CD4-positive, CD25-positive, alpha-beta regulatory T cell (primary cell): ENCODE measurements at regions not wholly inside any gene's neighbourhood (a gene's known extent, or its start where the extent isn't known, plus 50 kb on each side); places are given as distances from the start of the nearest gene placed in this dataset.
"Not testable (repeated sequence)": the region's sequence is repeated elsewhere in the genome, so short reads cannot be mapped to it uniquely, and the experiment has no call there.

Source experiments
- ATAC-seq, 2 donors: fragments of 150-1000 bp; cut with Tn5 transposase; one replicate each; pipeline ENCODE4 v1.10.0; 2021; ENCODE audit warnings: low read depth in 2 of 2, moderate number of reproducible peaks in 2 of 2, moderate library complexity in 1 of 2
- DNase-seq, 3 donors: peaks; one replicate each; pipeline versions ENCODE4 v3.0.0 to v3.0.0-alpha.2; 2012 to 2022; ENCODE audit warnings: mixed read lengths in 1 of 3
- H3K27ac ChIP-seq: one replicate; pipeline ENCODE4 v1.7.0; 2013; ENCODE audit warnings: mild to moderate bottlenecking, low read length; ENCODE audit not compliant: insufficient read depth, poor library complexity, severe bottlenecking
- H3K27me3 ChIP-seq: one replicate; pipeline ENCODE4 v1.7.0; 2013; ENCODE audit warnings: low read length; ENCODE audit not compliant: control insufficient read depth, insufficient read depth
- H3K36me3 ChIP-seq: one replicate; pipeline ENCODE4 v1.7.0; 2013; ENCODE audit warnings: mild to moderate bottlenecking, low read length, moderate library complexity; ENCODE audit not compliant: control insufficient read depth, insufficient read depth
- H3K4me1 ChIP-seq: 2 replicates; pipeline ENCODE4 v1.7.0; 2013; ENCODE audit warnings: mild to moderate bottlenecking, low read length; ENCODE audit not compliant: insufficient read depth, control insufficient read depth, poor library complexity, severe bottlenecking
- H3K4me3 ChIP-seq: one replicate; pipeline ENCODE4 v1.7.0; 2013; ENCODE audit warnings: low read depth, mild to moderate bottlenecking, low read length, moderate library complexity
- H3K9me3 ChIP-seq, 2 experiments: 1 replicate in 1 of 2; 2 replicates in 1 of 2; pipeline ENCODE4 v1.7.0; 2013; ENCODE audit warnings: low read length in 2 of 2, mild to moderate bottlenecking in 1 of 2, moderate library complexity in 1 of 2; ENCODE audit not compliant: control insufficient read depth in 2 of 2
- H3K27ac Mint-ChIP-seq, 3 donors: one replicate each; pipeline ENCODE4 v1.8.0; 2020 to 2022; ENCODE audit warnings: mild to moderate bottlenecking in 3 of 3, mixed read lengths in 3 of 3, moderate library complexity in 2 of 3
- H3K27me3 Mint-ChIP-seq: one replicate; pipeline ENCODE4 v1.8.0; 2022; ENCODE audit warnings: mild to moderate bottlenecking, mixed read lengths
- H3K36me3 Mint-ChIP-seq: one replicate; pipeline ENCODE4 v1.8.0; 2020; ENCODE audit warnings: mixed read lengths
- H3K4me1 Mint-ChIP-seq, 4 donors: one replicate each; pipeline ENCODE4 v1.8.0; 2020 to 2022; ENCODE audit warnings: mixed read lengths in 4 of 4, mild to moderate bottlenecking in 1 of 4
- H3K4me3 Mint-ChIP-seq, 4 donors: one replicate each; pipeline ENCODE4 v1.8.0; 2020 to 2022; ENCODE audit warnings: mild to moderate bottlenecking in 4 of 4, mixed read lengths in 4 of 4, moderate library complexity in 3 of 4
- H3K9me3 Mint-ChIP-seq, 7 donors: one replicate each; pipeline ENCODE4 v1.8.0; 2020 to 2022; ENCODE audit warnings: mixed read lengths in 7 of 7, mild to moderate bottlenecking in 3 of 7, moderate library complexity in 2 of 7

DNA sequence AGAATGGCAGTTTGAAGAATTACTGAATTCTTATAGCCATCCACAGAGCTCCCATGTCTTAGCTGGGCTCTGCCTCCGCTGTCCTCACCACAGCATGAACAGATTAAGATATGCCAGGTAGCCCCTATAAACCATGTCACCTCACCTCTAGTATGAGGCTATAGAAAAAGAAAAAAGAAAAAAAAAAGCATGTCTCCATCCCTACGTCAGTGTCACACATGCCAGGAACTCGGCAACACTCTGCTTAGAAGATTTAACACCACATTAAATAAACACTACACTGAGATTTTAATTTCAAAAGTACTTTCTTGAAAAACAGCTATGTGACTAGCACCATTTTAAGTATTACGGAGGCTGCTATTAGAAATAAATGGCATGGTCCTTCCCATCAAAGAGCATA, 149.4 kb downstream of the CAPZA3 start:
- Histone ChIP-seq H3K9me3 (no peaks in the 10 kb centered on the region), H3K27ac (no peak overlapping the region), H3K4me3 (no peak overlapping the region), H3K27me3 (no peaks in the 10 kb centered on the region), H3K36me3 (no peaks in the 10 kb centered on the region), H3K4me1 (no peaks in the 10 kb centered on the region)
- H3K27me3 Mint-ChIP-seq = no peaks in the 10 kb centered on the region
- ATAC-seq (no peak), DNase-seq (no peak)
- peaks cover 0 to 14% (median 3%) of the 10 kb centered on the region in 7 donors for H3K9me3 Mint-ChIP-seq
- H3K4me1 Mint-ChIP-seq = no peaks in the 10 kb centered on the region
- H3K27ac Mint-ChIP-seq = no peak overlapping the region
- H3K36me3 Mint-ChIP-seq = no peaks in the 10 kb centered on the region
- H3K4me3 Mint-ChIP-seq = no peak overlapping the region

DNA sequence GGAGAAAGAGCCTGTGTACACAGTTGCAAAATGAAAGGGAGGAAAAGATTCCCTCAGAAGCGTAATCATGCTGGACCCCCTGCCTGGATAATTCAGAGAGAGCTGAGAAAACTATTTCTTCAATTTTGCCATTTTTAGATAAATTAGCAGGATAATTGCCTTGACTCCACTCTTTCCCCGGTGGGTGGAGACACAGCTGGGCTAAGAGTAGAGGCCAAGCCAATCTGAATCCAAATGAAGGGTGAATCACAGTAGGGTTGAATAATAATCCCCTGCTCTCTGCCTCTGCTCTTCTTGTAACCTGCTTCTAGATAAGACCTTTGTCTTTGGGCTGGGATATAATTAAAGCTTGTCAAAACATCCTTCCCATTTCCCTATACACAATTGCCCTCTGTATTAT, 150.1 kb downstream of the CAPZA3 start:
- no peak overlapping the region for H3K4me3 Mint-ChIP-seq
- no peak for DNase-seq
- ATAC-seq = no peak
- Histone ChIP-seq H3K4me3 (no peak overlapping the region), H3K27me3 (no peaks in the 10 kb centered on the region), H3K36me3 (no peaks in the 10 kb centered on the region), H3K27ac (no peak overlapping the region), H3K4me1 (no peaks in the 10 kb centered on the region), H3K9me3 (no peaks in the 10 kb centered on the region)
- no peaks in the 10 kb centered on the region for H3K36me3 Mint-ChIP-seq
- no peaks in the 10 kb centered on the region for H3K27me3 Mint-ChIP-seq
- no peak overlapping the region for H3K27ac Mint-ChIP-seq
- no peaks in the 10 kb centered on the region for H3K4me1 Mint-ChIP-seq
- peaks cover 0 to 15% (median 3%) of the 10 kb centered on the region in 7 donors for H3K9me3 Mint-ChIP-seq

DNA sequence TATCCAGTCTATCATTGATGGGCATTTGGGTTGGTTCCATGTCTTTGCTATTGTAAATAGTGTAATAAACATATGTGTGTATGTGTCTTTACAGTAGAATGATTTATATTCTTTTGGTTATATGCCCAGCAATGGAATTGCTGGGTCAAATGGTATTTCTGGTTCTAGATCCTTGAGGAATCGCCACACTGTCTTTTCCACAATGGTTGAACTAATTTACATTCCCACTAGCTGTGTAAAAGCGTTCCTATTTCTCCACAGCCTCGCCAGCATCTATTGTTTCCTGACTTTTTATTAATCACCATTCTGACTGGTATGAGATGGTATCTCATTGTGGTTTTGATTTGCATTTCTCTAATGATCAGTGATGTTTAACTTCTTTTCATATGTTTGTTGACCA, 152.7 kb downstream of the CAPZA3 start:
- H3K9me3 ChIP-seq, H3K27ac ChIP-seq, H3K4me3 Mint-ChIP-seq, H3K4me3 ChIP-seq, H3K27ac Mint-ChIP-seq, H3K4me1 ChIP-seq, ATAC-seq, DNase-seq, H3K27me3 Mint-ChIP-seq, H3K36me3 Mint-ChIP-seq, H3K36me3 ChIP-seq, H3K27me3 ChIP-seq, H3K4me1 Mint-ChIP-seq: not testable (repeated sequence)
- peaks cover 0 to 25% (median 3%) of the 10 kb centered on the region in 7 donors for H3K9me3 Mint-ChIP-seq

DNA sequence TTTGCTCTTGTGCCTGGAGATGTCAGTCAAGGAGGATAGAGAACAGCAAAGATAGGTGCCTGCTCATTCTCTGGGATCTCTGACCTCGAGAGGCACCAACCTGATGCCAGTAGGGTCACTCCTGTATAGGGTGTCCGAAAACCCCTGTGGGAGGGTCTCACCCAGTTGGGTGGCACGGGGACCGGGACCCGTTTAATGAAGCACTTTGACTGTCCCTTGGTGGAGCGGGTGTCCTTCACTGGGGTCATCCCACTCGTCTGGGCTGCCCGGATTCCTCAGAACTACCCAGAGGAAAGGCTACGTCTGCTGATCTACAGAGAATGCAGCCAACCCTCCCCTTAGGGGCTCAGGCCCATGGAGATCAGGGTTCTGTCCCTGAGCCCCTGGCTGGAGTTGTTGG, 157.6 kb downstream of the CAPZA3 start:
- Histone ChIP-seq H3K27ac (no peak overlapping the region), H3K4me1 (no peaks in the 10 kb centered on the region), H3K9me3 (no peaks in the 10 kb centered on the region), H3K27me3 (no peaks in the 10 kb centered on the region), H3K36me3 (no peaks in the 10 kb centered on the region), H3K4me3 (no peak overlapping the region)
- Mint-ChIP-seq H3K4me1 (no peaks in the 10 kb centered on the region), H3K27ac (no peak overlapping the region), H3K4me3 (no peak overlapping the region), H3K27me3 (peaks cover 4% of the 10 kb centered on the region), H3K9me3 (peaks cover 0 to 28% (median 4%) of the 10 kb centered on the region in 7 donors), H3K36me3 (no peaks in the 10 kb centered on the region)
- no peak for ATAC-seq
- no peak for DNase-seq

DNA sequence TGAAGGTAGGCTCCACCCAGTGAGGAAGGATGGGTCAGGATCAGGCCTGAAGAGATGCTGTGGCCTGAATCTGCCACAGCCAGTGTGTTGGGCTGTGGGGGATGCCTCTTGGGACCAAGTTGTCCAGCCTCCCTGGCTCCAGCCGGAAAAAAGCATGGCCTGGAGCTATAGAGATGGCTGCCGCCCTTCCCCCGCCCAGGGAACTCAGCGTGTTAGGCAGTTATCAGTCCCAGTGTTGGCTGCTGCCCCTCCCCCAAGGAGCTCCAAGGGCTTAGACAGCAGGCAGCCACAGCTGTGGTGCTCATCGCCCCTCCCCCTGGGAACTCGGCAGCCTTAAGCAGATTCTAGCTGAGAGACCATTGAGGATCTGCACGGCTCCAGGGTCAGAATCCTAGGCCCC, 158.0 kb downstream of the CAPZA3 start:
- DNase-seq (no peak), ATAC-seq (no peak)
- H3K4me3 ChIP-seq = no peak overlapping the region
- Mint-ChIP-seq H3K4me1 (no peaks in the 10 kb centered on the region), H3K4me3 (no peak overlapping the region), H3K27me3 (peaks cover 4% of the 10 kb centered on the region), H3K9me3 (peaks cover 0 to 28% (median 6%) of the 10 kb centered on the region in 7 donors), H3K36me3 (no peaks in the 10 kb centered on the region), H3K27ac (no peak overlapping the region)
- H3K27me3 ChIP-seq = no peaks in the 10 kb centered on the region
- H3K9me3 ChIP-seq = no peaks in the 10 kb centered on the region
- no peaks in the 10 kb centered on the region for H3K36me3 ChIP-seq
- no peak overlapping the region for H3K27ac ChIP-seq
- H3K4me1 ChIP-seq = no peaks in the 10 kb centered on the region

DNA sequence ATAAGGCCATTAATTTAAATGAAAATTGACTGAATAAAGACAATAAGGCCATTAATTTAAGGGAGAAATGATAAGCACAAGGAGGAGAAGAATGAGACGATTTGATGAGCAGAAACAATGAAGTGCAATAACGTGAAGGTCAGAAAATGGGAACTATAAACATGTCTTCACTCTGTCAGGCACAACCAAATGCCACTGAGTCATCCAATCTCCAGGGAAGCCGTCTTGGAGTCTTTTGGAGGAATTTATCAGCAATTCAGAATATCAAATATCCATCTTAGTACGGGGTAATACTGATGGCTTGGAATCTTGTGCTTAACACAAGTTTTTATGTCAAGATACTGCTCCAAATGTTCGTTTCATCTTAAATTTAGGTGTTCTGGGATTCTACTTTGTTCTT, 159.9 kb downstream of the CAPZA3 start:
- Histone ChIP-seq H3K9me3 (no peaks in the 10 kb centered on the region), H3K27me3 (no peaks in the 10 kb centered on the region), H3K4me3 (no peak overlapping the region), H3K4me1 (no peaks in the 10 kb centered on the region), H3K36me3 (no peaks in the 10 kb centered on the region), H3K27ac (no peak overlapping the region)
- ATAC-seq (no peak), DNase-seq (no peak)
- Mint-ChIP-seq H3K27ac (no peak overlapping the region), H3K4me1 (no peaks in the 10 kb centered on the region), H3K27me3 (peaks cover 4% of the 10 kb centered on the region), H3K36me3 (no peaks in the 10 kb centered on the region), H3K9me3 (peaks cover 0 to 17% (median 4%) of the 10 kb centered on the region in 7 donors), H3K4me3 (no peak overlapping the region)

DNA sequence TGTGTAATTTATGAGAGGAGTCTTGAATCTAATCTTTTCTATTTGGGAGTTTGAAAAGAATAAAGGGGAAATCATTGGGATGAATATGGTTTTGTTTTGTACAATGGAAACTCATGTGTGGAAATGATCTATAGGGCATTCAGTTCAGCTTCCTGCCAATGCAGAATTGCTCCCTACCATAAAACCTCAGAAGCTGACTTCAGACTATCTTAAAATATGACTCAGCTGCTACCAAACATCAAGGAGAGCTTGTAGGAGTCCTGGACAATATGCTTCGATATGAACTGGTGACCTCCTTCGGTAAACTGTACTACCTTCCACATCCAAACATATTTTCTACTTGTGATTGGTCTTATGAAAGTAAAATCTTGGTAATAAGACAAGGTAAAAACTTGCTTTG, 160.6 kb downstream of the CAPZA3 start:
- Mint-ChIP-seq H3K27me3 (peaks cover under 1% of the 10 kb centered on the region), H3K9me3 (peaks cover 0 to 11% (median 4%) of the 10 kb centered on the region in 7 donors), H3K27ac (no peak overlapping the region), H3K4me3 (no peak overlapping the region), H3K4me1 (no peaks in the 10 kb centered on the region), H3K36me3 (no peaks in the 10 kb centered on the region)
- no peaks in the 10 kb centered on the region for H3K4me1 ChIP-seq
- no peak for DNase-seq
- H3K9me3 ChIP-seq = no peaks in the 10 kb centered on the region
- no peaks in the 10 kb centered on the region for H3K27me3 ChIP-seq
- ATAC-seq = no peak
- no peaks in the 10 kb centered on the region for H3K36me3 ChIP-seq
- H3K4me3 ChIP-seq = no peak overlapping the region
- H3K27ac ChIP-seq = no peak overlapping the region

DNA sequence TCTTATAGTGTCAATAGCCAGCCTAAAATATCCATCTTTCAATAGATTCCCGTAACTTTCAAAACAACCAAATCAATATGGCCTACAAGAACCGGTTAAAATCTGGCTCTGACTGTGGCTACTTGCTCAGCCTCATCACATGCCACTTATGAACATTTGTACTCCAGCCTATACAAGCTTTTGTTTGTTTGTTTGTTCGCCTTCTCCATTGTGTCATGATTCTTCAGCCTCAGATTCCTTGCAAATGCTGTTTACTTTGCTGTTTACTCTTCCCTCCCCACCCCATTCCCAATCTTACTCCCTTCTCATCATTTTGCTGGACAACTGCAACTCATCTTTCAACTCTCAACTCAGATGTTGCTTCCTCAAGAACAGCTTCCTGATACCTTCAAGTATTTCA, 161.2 kb downstream of the CAPZA3 start:
- H3K27me3 Mint-ChIP-seq = no peaks in the 10 kb centered on the region

More for the DNA sequence above, 161.2 kb downstream of the CAPZA3 start:
- Histone ChIP-seq H3K36me3 (no peaks in the 10 kb centered on the region), H3K4me1 (no peaks in the 10 kb centered on the region), H3K27me3 (no peaks in the 10 kb centered on the region), H3K4me3 (no peak overlapping the region), H3K9me3 (no peaks in the 10 kb centered on the region), H3K27ac (no peak overlapping the region)
- ATAC-seq (no peak), DNase-seq (no peak)
- no peaks in the 10 kb centered on the region for H3K4me1 Mint-ChIP-seq
- no peak overlapping the region for H3K4me3 Mint-ChIP-seq
- H3K36me3 Mint-ChIP-seq = no peaks in the 10 kb centered on the region
- H3K9me3 Mint-ChIP-seq = peaks cover 0 to 10% (median 4%) of the 10 kb centered on the region in 7 donors
- no peak overlapping the region for H3K27ac Mint-ChIP-seq
